GM12874 (cell line): ENCODE measurements at regions not wholly inside any gene's neighbourhood (a gene's known extent, or its start where the extent isn't known, plus 50 kb on each side); places are given as distances from the start of the nearest gene placed in this dataset.

Source experiments
- CTCF ChIP-seq: IDR thresholded peaks from 2 replicates; pipeline ENCODE4 v1.5.1; 2011; ENCODE audit warnings: low read depth, mild to moderate bottlenecking, control low read depth, low read length, moderate library complexity; ENCODE audit not compliant: insufficient read depth

GRCh38 chr6:138563231-138563630 is 63.9 kb upstream of the NHSL1 start:
- no peak for TF ChIP-seq CTCF

GRCh38 chr6:138563650-138564049 is 64.4 kb upstream of the NHSL1 start:
- no peak for TF ChIP-seq CTCF

DNA sequence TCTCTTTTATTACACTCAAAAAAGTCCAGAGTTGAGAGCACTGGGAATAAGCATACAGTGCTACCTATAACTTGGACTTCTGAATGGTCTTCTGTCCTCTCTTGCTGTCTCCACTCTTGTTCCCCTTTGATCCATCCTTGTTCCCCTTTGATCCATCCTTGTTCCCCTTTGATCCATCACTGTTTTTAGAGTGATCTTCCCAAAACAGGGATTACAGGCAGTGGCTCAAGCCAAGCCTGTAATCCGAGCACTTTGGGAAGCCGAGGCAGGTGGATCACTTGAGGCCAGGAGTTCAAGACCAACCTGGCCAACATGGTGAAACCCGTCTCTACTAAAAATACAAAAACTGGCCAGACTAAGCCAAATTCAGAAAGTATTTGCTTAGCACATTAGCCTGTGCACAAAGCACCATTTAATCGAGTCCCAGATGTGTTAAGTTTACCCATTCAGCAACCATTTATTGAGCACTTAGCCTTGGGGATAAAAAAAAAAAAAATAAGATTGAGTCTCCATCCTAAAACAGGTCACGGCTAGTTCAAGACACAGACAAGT is 65.0 kb upstream of the NHSL1 start:
- TF ChIP-seq CTCF: no peak

GRCh38 chr6:138567052-138567451 is 67.8 kb upstream of the NHSL1 start:
- TF ChIP-seq CTCF: no peak

DNA sequence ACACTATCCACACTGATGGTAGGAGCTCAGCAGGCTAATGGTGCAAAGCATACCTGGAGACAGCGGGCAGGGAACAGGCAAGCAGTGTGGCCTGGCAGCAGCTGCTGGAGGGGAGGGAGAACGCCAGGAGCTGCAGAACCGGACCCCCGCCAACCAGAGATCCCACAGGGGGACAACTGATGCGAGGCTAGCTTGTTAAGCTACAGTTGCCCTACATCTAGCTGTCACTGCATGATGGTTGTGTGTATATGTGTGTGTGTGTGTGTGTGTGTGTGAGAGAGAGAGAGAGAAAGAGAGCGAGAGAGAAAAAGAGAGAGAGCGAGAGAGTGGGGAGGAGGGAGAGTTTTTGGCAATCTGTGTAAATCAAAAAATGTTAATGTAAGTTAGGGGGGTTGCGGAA is 69.7 kb upstream of the NHSL1 start:
- TF ChIP-seq CTCF: no peak

DNA sequence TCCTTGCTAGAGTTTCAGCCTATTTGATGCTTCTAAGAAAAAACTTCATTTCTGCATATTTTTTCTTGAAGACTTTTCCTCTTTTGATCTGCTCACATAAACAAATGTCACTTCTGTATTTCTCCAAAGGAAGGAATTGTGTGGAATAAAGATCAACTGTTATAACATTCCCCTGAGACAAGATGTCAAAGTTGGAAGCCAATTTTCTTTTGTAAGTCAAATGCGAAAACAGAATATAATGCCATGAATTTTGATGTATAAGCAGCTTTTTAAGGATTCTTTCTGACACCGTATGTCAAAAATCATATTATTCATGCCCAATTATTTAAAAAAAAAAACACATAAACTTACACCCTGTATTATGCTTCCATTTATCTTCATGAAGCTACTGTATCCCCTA is 70.3 kb upstream of the NHSL1 start:
- no peak for TF ChIP-seq CTCF

DNA sequence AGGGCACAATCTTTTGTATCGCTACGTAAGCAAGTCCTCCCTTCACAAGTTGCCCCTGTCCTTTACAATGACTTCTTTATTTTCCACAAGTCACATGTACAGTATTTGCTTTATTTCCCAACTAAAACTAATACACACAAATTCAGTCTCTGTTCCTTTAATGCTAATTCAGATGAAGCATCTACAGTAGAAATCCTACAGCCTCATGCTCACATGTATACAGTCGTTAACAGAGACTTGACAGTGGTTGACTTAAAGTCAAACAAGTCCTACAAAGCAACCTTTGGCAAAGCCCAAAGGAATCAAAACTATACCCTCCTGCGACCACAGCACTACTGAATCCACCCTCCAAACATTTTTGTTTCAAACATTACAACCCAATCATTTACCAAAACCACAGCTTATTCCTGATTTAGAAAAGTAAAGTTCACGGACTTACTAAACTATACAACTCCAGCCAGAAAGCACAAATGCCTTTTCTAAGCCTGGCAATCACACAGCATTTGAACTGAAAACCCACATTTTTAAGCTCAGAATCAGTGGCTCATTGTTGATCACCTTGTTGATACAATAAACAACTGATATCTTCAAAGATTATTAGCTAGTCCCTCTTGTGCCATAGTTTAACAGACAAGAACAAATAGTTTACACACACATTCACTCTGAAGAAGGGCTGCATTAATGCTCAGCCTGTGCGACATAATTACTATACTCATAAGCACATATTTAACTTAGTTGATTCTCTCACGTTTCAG is 70.9 kb upstream of the NHSL1 start:
- no peak for TF ChIP-seq CTCF
